ENCODE measurements at regions not wholly inside any gene's neighbourhood (a gene's known extent, or its start where the extent isn't known, plus 50 kb on each side); places are given as distances from the start of the nearest gene placed in this dataset.
A peak's percentile ranks its signal among the peaks of the same experiment; 100 is the strongest.
"Not testable (repeated sequence)": the region's sequence is repeated elsewhere in the genome, so short reads cannot be mapped to it uniquely, and the experiment has no call there.

- H3K4me3 ChIP-seq (ENCODE audit: low read depth in 1 of 3, low read length in 3 of 3) = no peak overlapping the region
- FAIRE-seq (no peak), DNase-seq (no peak)
Measured at GRCh38 chr4:81307991-81308390, 93.0 kb upstream of the PRKG2 start.

GRCh38 chr4:81304871-81305270 is 89.8 kb upstream of the PRKG2 start:
- FAIRE-seq = no peak
- Histone ChIP-seq H3K4me3 (ENCODE audit: low read depth in 1 of 3, low read length in 3 of 3) (no peak overlapping the region), H3K36me3 (ENCODE audit: control insufficient read depth in 3 of 3, insufficient read depth in 2 of 3, low read depth in 1 of 3, low read length in 3 of 3) (no peaks in the 10 kb centered on the region), H3K4me1 (ENCODE audit: control insufficient read depth in 3 of 3, insufficient read depth in 2 of 3, low read depth in 1 of 3, low read length in 2 of 3) (no peaks in the 10 kb centered on the region), H3K9me3 (ENCODE audit: control insufficient read depth in 2 of 2, insufficient read depth in 1 of 2, low read depth in 1 of 2, low read length in 1 of 2) (no peaks in the 10 kb centered on the region), H3K27me3 (ENCODE audit: control insufficient read depth in 3 of 3, insufficient read depth in 3 of 3, low read length in 3 of 3) (no peaks in the 10 kb centered on the region), H3K27ac (ENCODE audit: low read depth in 1 of 3, low read length in 2 of 3) (no peak overlapping the region)
- WGBS, 3 donors = 78 to 89% (median 88%) methylated on average over 4 of the region's 4 CpGs
- no peak for DNase-seq

More at GRCh38 chr4:81307991-81308390, 93.0 kb upstream of the PRKG2 start:
- no peaks in the 10 kb centered on the region for H3K9me3 ChIP-seq (ENCODE audit: control insufficient read depth in 2 of 2, insufficient read depth in 1 of 2, low read depth in 1 of 2, low read length in 1 of 2)
- H3K36me3 ChIP-seq (ENCODE audit: control insufficient read depth in 3 of 3, insufficient read depth in 2 of 3, low read depth in 1 of 3, low read length in 3 of 3) = no peaks in the 10 kb centered on the region
- H3K27me3 ChIP-seq (ENCODE audit: control insufficient read depth in 3 of 3, insufficient read depth in 3 of 3, low read length in 3 of 3) = no peaks in the 10 kb centered on the region
- no peaks in the 10 kb centered on the region for H3K4me1 ChIP-seq (ENCODE audit: control insufficient read depth in 3 of 3, insufficient read depth in 2 of 3, low read depth in 1 of 3, low read length in 2 of 3)
- no peak overlapping the region for H3K27ac ChIP-seq (ENCODE audit: low read depth in 1 of 3, low read length in 2 of 3)
- WGBS, 3 donors = 61 to 91% (median 74%) methylated on average over 2 of the region's 2 CpGs

DNA sequence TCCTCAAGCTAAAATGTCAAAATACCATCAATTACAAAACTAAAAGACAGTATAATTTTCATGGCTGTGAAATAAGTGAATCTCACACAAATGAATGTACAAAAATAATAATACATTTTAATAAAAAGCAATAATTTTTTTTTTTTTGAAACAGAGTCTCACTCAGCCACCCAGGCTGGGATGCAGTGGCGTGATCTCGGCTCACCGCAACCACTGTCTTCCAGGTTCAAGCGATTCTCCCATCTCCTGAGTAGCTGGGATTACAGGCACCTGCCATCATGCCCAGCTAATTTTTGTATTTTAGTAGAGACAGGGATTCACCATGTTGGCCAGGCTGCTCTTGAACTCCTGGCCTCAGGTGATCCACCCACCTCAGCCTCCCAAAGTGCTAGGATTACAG is 85.3 kb upstream of the PRKG2 start:
- not testable (repeated sequence) for FAIRE-seq; H3K27me3 ChIP-seq (ENCODE audit: control insufficient read depth in 3 of 3, insufficient read depth in 3 of 3, low read length in 3 of 3); H3K4me1 ChIP-seq (ENCODE audit: control insufficient read depth in 3 of 3, insufficient read depth in 2 of 3, low read depth in 1 of 3, low read length in 2 of 3); H3K36me3 ChIP-seq (ENCODE audit: control insufficient read depth in 3 of 3, insufficient read depth in 2 of 3, low read depth in 1 of 3, low read length in 3 of 3); H3K4me3 ChIP-seq (ENCODE audit: low read depth in 1 of 3, low read length in 3 of 3); DNase-seq; H3K27ac ChIP-seq (ENCODE audit: low read depth in 1 of 3, low read length in 2 of 3)
- 95 to 96% (median 96%) methylated on average over 4 of the region's 4 CpGs for WGBS, 3 donors
- H3K9me3 ChIP-seq (ENCODE audit: control insufficient read depth in 2 of 2, insufficient read depth in 1 of 2, low read depth in 1 of 2, low read length in 1 of 2) = peaks cover 0 to 25% of the 10 kb centered on the region in 2 donors

DNA sequence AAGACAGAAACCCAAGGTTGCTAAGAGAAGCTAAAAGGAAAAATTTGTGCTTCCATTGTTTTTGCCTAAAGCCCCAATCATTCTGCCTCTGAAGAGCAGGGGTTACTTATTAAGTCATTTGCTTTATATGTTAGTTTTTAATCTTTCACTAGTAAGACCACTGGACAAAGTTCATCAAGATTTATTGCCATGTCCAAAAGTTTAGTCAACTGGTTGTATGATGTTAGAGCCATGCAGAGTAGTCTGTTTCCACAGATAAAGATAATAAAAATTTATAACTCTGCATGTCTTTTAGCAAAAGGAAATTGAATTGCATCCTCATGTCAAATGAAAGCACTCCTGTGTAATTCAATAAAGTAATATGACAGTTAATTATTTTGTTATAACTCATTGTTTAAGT is 75.8 kb upstream of the PRKG2 start:
- H3K27ac ChIP-seq (ENCODE audit: low read depth in 1 of 3, low read length in 2 of 3) = peak overlapping the region in 2 of 3 donors; percentile 16 to 80
- no peak overlapping the region for H3K4me3 ChIP-seq (ENCODE audit: low read depth in 1 of 3, low read length in 3 of 3)
- FAIRE-seq = no peak
- DNase-seq = peak; percentile 65 to 80
- no peaks in the 10 kb centered on the region for H3K9me3 ChIP-seq (ENCODE audit: control insufficient read depth in 2 of 2, insufficient read depth in 1 of 2, low read depth in 1 of 2, low read length in 1 of 2)
- no peaks in the 10 kb centered on the region for H3K36me3 ChIP-seq (ENCODE audit: control insufficient read depth in 3 of 3, insufficient read depth in 2 of 3, low read depth in 1 of 3, low read length in 3 of 3)
- H3K27me3 ChIP-seq (ENCODE audit: control insufficient read depth in 3 of 3, insufficient read depth in 3 of 3, low read length in 3 of 3) = no peaks in the 10 kb centered on the region
- H3K4me1 ChIP-seq (ENCODE audit: control insufficient read depth in 3 of 3, insufficient read depth in 2 of 3, low read depth in 1 of 3, low read length in 2 of 3) = peaks cover 2 to 23% (median 5%) of the 10 kb centered on the region in 3 donors

- no peaks in the 10 kb centered on the region for H3K36me3 ChIP-seq (ENCODE audit: control insufficient read depth in 3 of 3, insufficient read depth in 2 of 3, low read depth in 1 of 3, low read length in 3 of 3)
- H3K27ac ChIP-seq (ENCODE audit: low read depth in 1 of 3, low read length in 2 of 3) = no peak overlapping the region
- no peak overlapping the region for H3K4me3 ChIP-seq (ENCODE audit: low read depth in 1 of 3, low read length in 3 of 3)
- H3K27me3 ChIP-seq (ENCODE audit: control insufficient read depth in 3 of 3, insufficient read depth in 3 of 3, low read length in 3 of 3) = no peaks in the 10 kb centered on the region
- no peaks in the 10 kb centered on the region for H3K9me3 ChIP-seq (ENCODE audit: control insufficient read depth in 2 of 2, insufficient read depth in 1 of 2, low read depth in 1 of 2, low read length in 1 of 2)
- H3K4me1 ChIP-seq (ENCODE audit: control insufficient read depth in 3 of 3, insufficient read depth in 2 of 3, low read depth in 1 of 3, low read length in 2 of 3) = peaks cover 2 to 22% (median 5%) of the 10 kb centered on the region in 3 donors
- DNase-seq = no peak
- FAIRE-seq = no peak
Measured at GRCh38 chr4:81287101-81287500, 72.1 kb upstream of the PRKG2 start.

- DNase-seq (peak; percentile 55 to 71), FAIRE-seq (no peak)
- Histone ChIP-seq H3K4me1 (ENCODE audit: control insufficient read depth in 3 of 3, insufficient read depth in 2 of 3, low read depth in 1 of 3, low read length in 2 of 3) (peaks cover 0 to 4% (median 0%) of the 10 kb centered on the region in 3 donors), H3K9me3 (ENCODE audit: control insufficient read depth in 2 of 2, insufficient read depth in 1 of 2, low read depth in 1 of 2, low read length in 1 of 2) (no peaks in the 10 kb centered on the region), H3K4me3 (ENCODE audit: low read depth in 1 of 3, low read length in 3 of 3) (no peak overlapping the region), H3K36me3 (ENCODE audit: control insufficient read depth in 3 of 3, insufficient read depth in 2 of 3, low read depth in 1 of 3, low read length in 3 of 3) (no peaks in the 10 kb centered on the region), H3K27me3 (ENCODE audit: control insufficient read depth in 3 of 3, insufficient read depth in 3 of 3, low read length in 3 of 3) (no peaks in the 10 kb centered on the region), H3K27ac (ENCODE audit: low read depth in 1 of 3, low read length in 2 of 3) (peak overlapping the region in 2 of 3 donors; percentile 13 to 54)
- WGBS, 3 donors = 19 to 62% (median 28%) methylated on average over 3 of the region's 3 CpGs
Measured at GRCh38 chr4:81282131-81282530, 67.1 kb upstream of the PRKG2 start.

DNA sequence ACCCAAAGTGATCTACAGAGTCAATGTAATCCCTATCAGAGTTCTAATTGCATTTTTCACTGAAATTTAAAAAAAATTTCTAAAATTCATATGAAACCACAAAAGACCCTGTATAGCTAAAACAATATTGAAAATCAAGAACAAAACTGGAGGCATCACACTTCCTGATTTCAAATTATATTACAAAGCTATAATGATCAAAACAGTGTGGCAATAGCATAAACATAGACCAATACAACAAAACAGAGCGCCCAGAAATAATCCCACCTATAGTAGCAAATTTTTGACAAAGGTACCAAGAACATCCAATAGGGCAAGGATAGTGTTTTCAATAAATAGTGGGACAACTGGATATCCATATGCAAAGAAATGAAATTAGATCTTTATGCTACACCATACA is 59.4 kb upstream of the PRKG2 start:
- H3K4me3 ChIP-seq (ENCODE audit: low read depth in 1 of 3, low read length in 3 of 3) = no peak overlapping the region
- no peak for DNase-seq
- no peak for FAIRE-seq
- WGBS, 3 donors = 89 to 100% (median 91%) methylated on average over 1 of the region's 1 CpG
- H3K27ac ChIP-seq (ENCODE audit: low read depth in 1 of 3, low read length in 2 of 3) = no peak overlapping the region
- no peaks in the 10 kb centered on the region for H3K4me1 ChIP-seq (ENCODE audit: control insufficient read depth in 3 of 3, insufficient read depth in 2 of 3, low read depth in 1 of 3, low read length in 2 of 3)
- no peaks in the 10 kb centered on the region for H3K36me3 ChIP-seq (ENCODE audit: control insufficient read depth in 3 of 3, insufficient read depth in 2 of 3, low read depth in 1 of 3, low read length in 3 of 3)
- H3K27me3 ChIP-seq (ENCODE audit: control insufficient read depth in 3 of 3, insufficient read depth in 3 of 3, low read length in 3 of 3) = no peaks in the 10 kb centered on the region
- H3K9me3 ChIP-seq (ENCODE audit: control insufficient read depth in 2 of 2, insufficient read depth in 1 of 2, low read depth in 1 of 2, low read length in 1 of 2) = no peaks in the 10 kb centered on the region

- 85 to 88% (median 88%) methylated on average over 1 of the region's 1 CpG for WGBS, 3 donors
- Histone ChIP-seq H3K36me3 (ENCODE audit: control insufficient read depth in 3 of 3, insufficient read depth in 2 of 3, low read depth in 1 of 3, low read length in 3 of 3) (no peaks in the 10 kb centered on the region), H3K27ac (ENCODE audit: low read depth in 1 of 3, low read length in 2 of 3) (no peak overlapping the region), H3K9me3 (ENCODE audit: control insufficient read depth in 2 of 2, insufficient read depth in 1 of 2, low read depth in 1 of 2, low read length in 1 of 2) (no peaks in the 10 kb centered on the region), H3K27me3 (ENCODE audit: control insufficient read depth in 3 of 3, insufficient read depth in 3 of 3, low read length in 3 of 3) (no peaks in the 10 kb centered on the region), H3K4me3 (ENCODE audit: low read depth in 1 of 3, low read length in 3 of 3) (no peak overlapping the region), H3K4me1 (ENCODE audit: control insufficient read depth in 3 of 3, insufficient read depth in 2 of 3, low read depth in 1 of 3, low read length in 2 of 3) (no peaks in the 10 kb centered on the region)
- DNase-seq = no peak
- no peak for FAIRE-seq
Measured at GRCh38 chr4:81272671-81273070, 57.6 kb upstream of the PRKG2 start.

Data from small intestine (tissue), 7 donors.